Type B pancreatic cell (in vitro differentiated cells): ENCODE measurements at regions not wholly inside any gene's neighbourhood (a gene's known extent, or its start where the extent isn't known, plus 50 kb on each side); places are given as distances from the start of the nearest gene placed in this dataset.

Experiments
- DNase-seq: peaks from one replicate; pipeline ENCODE4 v3.0.0; 2021; ENCODE audit warnings: mixed read lengths; ENCODE audit not compliant: unreplicated experiment; ENCODE audit errors: extremely low spot score
- H3K27ac Mint-ChIP-seq: 2 replicates; pipeline ENCODE4 v1.8.0; 2021; ENCODE audit warnings: mild to moderate bottlenecking, mixed read lengths
- H3K27me3 Mint-ChIP-seq: 2 replicates; pipeline ENCODE4 v1.8.0; 2021; ENCODE audit warnings: mixed read lengths
- H3K36me3 Mint-ChIP-seq: 2 replicates; pipeline ENCODE4 v1.8.0; 2021; ENCODE audit warnings: mixed read lengths
- H3K4me1 Mint-ChIP-seq: one replicate; pipeline ENCODE4 v1.8.0; 2021; ENCODE audit warnings: mixed read lengths; ENCODE audit not compliant: unreplicated experiment
- H3K4me3 Mint-ChIP-seq: 2 replicates; pipeline ENCODE4 v1.8.0; 2021; ENCODE audit warnings: mild to moderate bottlenecking, mixed read lengths
- H3K9me3 Mint-ChIP-seq: 2 replicates; pipeline ENCODE4 v1.8.0; 2021; ENCODE audit warnings: mixed read lengths
- TF ChIP-seq, protein P1 (sequence below): fragments of 200-600 bp; sonication (generic); conservative IDR thresholded peaks from 2 replicates; pipeline ENCODE4 v1.5.0; 2021; ENCODE audit warnings: antibody characterized with exemption, mild to moderate bottlenecking

DNA sequence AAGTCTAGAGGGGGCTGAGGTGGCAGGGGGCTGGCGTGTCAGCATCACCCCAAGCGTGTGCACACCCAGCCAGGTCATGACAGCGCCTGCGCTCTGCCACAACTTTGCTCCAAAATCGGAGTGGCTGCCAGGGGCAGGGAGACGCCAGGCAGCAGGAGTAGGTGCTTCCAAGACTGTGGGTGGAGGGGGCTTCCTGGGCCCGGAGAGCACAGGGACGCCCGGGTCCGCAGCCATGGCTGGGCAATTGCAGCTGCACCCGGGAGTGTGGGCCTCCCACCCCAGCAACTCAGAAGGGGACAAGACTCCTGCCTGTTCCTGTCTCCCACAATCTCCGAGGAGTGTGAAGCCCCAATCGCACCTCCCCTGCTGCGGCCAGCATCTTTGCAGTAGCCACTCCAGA is 53.1 kb upstream of the CYYR1 start:
- Mint-ChIP-seq H3K36me3 (no peaks in the 10 kb centered on the region), H3K27ac (no peak overlapping the region), H3K4me3 (no peak overlapping the region), H3K27me3 (peaks cover 4% of the 10 kb centered on the region), H3K9me3 (no peaks in the 10 kb centered on the region), H3K4me1 (no peaks in the 10 kb centered on the region)
- TF ChIP-seq, protein P1, sequence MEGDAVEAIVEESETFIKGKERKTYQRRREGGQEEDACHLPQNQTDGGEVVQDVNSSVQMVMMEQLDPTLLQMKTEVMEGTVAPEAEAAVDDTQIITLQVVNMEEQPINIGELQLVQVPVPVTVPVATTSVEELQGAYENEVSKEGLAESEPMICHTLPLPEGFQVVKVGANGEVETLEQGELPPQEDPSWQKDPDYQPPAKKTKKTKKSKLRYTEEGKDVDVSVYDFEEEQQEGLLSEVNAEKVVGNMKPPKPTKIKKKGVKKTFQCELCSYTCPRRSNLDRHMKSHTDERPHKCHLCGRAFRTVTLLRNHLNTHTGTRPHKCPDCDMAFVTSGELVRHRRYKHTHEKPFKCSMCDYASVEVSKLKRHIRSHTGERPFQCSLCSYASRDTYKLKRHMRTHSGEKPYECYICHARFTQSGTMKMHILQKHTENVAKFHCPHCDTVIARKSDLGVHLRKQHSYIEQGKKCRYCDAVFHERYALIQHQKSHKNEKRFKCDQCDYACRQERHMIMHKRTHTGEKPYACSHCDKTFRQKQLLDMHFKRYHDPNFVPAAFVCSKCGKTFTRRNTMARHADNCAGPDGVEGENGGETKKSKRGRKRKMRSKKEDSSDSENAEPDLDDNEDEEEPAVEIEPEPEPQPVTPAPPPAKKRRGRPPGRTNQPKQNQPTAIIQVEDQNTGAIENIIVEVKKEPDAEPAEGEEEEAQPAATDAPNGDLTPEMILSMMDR, result no peak
- DNase-seq, result no peak

DNA sequence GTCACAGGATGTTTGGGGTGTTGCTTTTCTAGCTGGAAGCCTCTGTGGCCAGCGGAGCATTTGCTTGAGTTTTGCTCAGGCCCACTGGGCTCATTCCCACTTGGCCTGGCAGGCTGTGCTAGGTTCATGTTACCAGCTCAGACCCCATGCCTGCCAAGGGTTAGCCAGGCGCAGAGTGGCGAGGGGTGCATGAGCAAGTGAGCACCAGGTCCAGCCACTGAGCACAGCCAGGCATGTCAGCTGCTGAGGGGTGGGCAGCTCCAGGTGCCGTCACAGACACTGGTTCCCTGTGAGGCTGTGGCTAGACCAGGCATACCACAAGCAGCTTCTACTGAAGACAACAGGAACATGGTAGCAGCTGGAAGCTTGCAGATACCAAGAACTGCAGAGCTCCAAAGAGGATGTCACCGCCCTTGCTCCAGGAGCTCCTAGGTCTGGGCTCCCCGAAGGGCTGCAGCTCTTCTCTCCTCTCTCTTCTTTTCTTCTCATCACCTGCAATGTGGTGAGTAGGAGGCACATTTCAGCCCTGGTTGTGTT is 52.0 kb upstream of the CYYR1 start:
- H3K4me1 Mint-ChIP-seq, result no peaks in the 10 kb centered on the region
- no peak overlapping the region for H3K4me3 Mint-ChIP-seq
- H3K9me3 Mint-ChIP-seq, result no peaks in the 10 kb centered on the region
- no peaks in the 10 kb centered on the region for H3K36me3 Mint-ChIP-seq
- peaks cover 4% of the 10 kb centered on the region for H3K27me3 Mint-ChIP-seq
- no peak overlapping the region for H3K27ac Mint-ChIP-seq
- DNase-seq, result no peak
- TF ChIP-seq, protein P1, result no peak
